ENCODE measurements at regions not wholly inside any gene's neighbourhood (a gene's known extent, or its start where the extent isn't known, plus 50 kb on each side); places are given as distances from the start of the nearest gene placed in this dataset.
"Not testable (repeated sequence)": the region's sequence is repeated elsewhere in the genome, so short reads cannot be mapped to it uniquely, and the experiment has no call there.

DNA sequence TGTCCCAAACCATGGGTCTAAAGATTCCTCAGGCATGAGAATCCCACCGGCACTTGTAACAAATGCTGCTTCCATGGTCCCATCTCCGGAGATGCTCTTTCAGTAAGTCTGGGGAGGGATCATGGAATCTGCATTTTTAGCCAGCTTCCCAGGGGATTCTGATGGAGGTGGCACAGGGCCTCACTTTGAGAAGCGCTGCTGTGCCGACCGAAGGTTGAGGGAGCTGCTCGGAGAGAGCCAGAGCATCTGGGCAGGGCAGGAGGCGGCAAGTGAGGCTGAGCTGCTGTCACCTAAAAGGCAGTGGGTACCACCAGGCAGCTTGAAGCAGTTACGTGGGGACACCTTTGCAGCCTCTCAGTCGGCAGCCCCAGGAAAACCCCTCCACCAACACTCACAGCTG lies 100.2 kb upstream of the CDYL start:
- DNase-seq, result no peak

DNA sequence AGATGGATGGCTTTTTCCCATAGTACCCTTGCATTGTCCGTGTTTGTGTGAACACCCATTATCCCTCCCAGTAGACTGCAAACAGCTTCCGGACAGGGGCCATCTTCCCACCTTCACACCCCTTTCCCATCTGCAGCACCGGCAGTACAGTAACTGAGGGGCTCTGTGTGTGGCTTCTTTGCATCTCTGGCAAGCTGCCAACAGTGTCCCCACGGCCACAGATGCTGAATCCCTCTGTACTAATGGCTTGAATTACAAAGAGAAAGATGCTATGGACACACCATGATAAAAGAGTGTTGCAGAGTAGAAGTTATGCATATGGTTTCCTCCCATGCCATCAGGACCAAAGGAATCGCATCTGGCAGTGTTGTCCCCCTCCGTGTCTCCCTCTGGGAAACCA lies 101.1 kb upstream of the CDYL start:
- DNase-seq, result no peak

DNA sequence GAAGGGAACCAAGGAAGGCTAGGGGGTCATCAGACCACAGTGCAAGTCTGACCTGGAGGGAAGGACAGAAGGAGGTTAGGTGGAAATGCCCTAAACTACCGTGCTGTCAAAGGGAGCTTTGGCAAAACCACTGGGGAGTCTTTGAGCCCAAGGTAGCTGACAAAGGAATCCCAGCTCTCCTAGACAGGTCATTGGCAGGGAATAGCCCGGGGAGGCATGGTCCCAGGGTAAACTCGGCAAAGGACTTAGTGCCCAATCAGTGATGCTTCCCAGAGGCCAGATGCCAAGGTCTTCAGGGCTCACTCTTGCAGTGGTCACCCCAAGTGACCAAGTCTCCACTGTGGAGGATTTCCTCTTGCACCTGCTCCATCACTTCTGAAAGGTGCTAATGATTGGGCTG lies 102.3 kb upstream of the CDYL start:
- no peak for DNase-seq

DNA sequence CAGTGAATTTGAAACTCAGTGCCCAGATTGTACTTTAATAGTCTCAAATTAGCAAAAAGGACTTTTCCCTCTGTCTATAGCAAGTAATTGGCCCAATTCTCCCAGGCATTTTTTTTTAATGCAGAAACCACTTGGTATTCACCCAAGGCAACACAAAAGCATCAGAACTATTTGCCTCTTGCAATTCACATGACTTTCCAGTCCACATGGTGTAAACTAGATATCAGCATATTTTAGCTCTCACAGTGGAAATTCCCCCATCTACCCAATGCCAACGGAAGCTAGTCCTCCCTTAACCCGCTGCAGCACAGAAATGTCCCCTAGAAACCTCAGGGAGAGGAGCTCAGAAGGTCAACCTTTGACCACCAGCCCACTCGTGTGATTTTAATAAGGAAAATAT lies 103.4 kb upstream of the CDYL start:
- DNase-seq, result no peak

DNA sequence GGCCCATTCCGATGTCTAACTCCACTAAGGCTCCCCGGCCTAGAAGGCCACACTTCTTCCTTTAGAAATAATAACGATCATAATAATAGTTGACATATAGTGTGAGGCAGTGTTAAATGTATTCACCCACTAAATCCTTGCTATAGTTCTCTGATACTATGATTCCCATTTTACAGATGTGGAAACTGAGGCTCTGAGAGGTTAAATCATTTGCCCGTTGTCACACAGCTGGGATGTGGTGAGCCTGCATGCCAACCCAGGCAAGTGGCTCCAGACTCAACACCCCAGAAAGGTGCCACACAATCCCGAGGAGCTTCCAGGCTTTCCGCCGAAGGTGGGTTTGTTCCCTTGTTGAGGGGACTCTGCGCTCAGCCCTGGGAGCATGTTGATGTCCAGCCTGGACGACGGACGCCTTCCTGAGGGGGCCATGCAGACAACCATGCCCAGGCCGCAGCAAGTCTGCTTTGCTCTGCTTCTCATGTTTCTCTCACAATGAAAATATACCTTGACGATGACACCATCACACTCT lies 104.6 kb upstream of the CDYL start:
- no peak for DNase-seq

DNA sequence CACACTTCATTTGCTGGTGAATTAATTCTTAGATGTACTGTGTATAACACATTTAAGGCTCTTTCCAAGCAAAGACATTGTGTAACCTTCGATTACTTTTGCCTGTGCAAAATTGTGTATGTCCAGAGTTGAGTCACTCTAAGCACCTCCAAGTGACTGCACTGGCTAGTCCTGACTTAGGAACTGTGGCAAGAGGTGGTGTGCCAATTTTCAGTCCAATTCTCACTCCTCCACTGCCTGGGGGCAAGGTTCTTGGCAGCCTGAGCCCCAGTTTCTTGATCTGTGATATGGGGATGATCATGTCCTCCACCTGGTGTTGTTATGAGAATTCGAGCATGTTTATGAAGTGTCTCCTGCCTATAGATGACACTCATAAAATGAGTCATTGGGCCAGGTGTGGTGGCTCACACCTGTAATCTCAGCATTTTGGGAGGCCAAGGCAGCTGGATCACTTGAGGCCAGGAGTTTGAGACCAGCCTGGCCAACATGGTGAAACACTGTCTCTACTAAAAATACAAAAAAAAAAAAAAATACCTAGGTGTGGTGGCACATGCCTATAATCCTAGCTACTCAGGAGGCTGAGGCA lies 105.3 kb upstream of the CDYL start:
- no peak for DNase-seq

DNA sequence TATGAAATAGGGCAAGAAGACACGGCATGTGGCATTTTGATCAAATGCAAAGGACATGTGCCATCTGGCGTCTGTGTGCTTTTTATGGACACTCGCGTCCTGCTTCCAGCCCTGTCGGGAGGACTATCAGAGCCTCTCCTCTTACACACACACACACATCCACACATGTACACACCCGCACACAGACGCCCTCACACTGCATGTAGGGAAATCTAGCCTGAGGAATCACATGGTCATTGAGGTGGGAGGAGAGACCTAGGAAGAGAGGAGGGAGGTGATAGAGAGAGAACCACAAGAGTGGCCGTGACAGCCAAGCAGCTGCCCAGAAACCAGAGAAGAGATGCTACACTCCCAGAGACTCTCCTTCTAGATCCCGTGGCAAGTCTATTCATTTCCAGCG lies 105.9 kb upstream of the CDYL start:
- DNase-seq, result no peak

DNA sequence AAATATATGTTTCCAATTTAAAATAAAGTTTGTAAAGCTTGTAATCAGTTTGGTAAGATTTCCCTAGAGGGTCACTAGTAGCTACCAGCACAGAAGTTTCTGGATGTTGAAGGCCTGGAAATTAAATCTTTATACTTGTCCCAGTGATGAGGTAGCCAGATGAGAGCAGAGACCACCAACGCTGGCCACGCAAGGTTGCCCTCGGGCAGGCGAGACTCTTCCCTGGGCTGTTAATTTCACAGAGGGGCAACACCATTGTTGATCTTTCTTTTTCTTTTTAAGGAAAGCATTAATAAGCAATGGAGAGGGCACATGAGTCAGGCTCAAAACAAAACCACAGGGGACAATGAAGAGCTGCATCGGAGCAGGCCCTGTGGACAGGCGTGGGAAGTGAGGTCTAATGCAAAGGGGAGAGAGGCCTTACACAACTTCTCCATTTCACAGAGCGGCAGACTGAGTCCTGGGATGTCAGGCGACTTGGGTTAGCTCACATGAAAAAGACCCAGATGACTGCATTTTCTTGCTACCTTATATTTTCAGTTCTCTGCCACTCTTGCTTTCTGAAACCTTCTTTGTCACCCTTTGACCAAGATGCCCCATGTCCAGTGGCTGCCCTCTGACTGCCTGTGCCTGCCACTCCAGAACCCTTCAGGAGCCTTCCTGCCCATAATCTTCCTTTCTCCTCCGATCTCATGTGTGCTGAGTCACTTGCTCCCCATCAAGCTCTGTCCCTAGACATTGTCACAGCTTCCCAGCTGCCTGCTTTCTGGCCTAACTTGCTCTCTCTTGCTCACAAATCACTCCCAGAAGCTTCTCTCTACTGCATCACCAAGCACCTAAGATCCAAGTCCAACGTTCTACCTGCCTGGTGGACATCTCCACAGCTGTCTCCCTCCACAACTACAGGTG lies 107.7 kb upstream of the CDYL start:
- DNase-seq, result no peak

DNA sequence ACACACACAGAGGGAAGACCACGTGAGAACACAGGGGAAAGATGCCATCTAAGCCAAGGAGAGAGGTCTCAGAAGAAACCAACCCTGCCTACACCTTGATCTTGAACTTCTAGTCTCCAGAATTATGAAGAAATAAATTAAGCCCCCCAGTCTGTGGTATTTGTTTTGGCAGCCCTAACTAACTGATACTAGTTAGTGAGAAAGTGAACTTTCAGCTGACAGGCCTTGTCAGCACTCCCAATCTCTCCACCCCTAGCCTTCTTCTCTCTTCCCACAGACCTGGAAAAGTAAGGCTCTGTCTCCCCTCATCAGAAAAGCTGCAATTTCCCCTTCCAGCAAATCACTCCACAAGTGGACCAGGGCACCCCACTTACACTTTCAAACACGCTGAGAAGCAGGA lies 108.6 kb upstream of the CDYL start:
- DNase-seq, result no peak

DNA sequence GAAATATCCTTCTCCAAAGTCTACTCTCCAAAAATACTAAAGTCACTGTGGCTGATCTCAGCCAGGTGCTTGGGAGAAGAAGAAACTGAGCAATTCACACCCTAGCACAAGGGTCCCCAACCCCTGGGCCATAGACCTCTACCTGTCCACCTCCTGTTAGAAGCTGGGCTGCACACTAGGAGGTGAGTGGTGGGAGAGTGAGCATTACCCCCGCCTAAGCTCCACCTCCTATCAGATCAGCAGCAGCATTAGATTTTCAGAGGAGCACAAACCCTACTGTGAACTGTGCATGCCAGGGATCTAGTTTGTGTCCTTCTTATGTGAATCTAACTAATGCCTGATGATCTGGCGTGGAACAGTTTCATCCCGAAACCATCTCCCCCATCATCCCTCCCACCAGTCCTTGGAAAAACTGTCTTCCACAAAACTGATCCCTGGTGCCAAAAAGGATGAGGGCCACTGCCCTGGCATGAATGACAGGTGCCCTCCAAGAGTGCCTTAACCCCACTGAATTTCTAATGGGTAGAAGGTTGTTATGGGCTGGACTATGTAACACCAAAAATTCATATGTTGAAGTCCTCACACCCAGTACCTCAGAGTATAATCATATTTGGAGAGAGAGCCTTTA lies 109.2 kb upstream of the CDYL start:
- DNase-seq, result no peak

DNA sequence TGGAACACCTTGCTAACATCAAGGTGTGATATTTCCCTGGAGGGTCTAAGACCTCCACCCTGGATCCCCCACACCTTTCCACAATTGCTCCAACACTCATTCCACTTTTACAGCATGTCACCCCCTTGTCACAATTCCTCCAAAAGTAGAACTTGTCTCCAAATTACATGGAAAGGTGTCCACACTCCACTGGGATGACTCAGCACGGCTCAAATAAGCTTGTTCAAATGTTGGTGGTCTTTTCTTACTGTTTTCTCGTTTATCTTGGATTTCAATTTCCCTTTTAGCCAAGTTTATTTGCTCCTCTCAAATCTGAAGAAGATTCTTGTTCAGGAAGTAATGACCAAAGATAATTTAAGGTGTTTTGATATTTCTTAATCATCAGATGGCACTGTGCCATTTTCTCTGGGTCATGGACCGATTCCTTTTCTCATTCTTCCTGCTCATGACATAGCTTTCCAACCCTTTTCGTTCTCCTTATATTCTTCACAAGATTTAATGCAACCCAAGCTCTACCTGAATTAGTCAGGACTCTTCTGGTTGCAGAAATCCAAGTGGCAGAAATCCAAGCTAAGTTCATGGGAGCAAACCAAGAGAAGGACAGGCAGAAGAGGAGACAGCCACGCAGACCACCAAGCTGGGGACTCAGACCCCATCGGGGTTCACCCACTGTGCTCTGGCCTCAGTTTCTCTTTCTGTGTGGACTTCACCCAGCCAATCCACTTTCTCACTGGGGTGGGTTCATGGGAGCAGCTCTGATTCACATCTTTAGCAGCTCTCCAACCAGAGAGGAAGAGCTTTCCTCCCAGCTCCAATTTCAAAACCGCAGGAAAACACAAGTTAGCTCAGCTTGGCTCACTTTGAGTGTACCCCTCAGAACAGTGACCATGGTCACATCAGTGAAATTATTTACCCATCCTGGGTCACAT lies 110.5 kb upstream of the CDYL start:
- no peak for DNase-seq

DNA sequence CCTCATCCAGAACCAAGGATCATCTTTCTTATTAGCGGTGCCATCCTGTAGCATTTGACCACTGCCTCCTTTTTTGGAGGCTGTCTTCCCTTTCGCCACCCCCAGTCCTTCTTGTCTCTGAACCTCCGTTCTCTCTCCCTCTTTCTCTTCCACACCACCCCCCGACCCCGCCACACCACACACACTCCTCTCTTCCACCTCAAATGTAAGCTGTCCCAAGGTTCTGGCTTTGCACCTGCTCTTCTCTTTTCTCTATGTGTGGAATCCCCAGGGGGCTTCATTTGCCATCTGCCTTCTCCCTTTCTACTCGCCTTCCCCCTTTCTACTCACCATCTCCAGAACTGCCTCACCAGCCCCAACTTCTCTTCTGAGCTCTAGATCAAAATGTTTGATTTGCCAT lies 111.3 kb upstream of the CDYL start:
- DNase-seq, result no peak

DNA sequence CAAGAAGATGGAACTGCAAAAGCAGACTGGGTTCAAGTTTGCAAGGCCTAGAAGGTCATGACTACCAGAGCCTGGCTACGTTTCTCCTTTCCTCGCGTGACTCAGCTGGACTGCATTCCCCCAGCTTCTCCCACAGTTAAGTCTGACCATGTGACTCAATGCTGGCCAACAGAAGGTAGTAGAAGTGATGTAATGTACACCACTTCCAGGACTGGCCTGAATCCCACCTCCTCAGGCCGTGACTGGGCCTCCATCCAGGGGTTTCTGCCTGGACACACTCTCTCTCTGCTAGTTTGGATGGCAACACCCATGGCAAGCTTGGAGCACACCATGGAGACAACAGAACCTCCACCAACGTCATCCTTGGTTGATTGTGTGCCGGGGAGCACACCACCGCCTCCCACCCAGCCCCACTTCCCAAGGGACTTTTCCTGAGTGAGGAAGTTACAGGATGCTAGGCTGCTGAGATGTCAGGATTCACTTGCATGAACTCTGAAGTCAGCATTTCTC lies 112.0 kb upstream of the CDYL start:
- no peak for DNase-seq

DNA sequence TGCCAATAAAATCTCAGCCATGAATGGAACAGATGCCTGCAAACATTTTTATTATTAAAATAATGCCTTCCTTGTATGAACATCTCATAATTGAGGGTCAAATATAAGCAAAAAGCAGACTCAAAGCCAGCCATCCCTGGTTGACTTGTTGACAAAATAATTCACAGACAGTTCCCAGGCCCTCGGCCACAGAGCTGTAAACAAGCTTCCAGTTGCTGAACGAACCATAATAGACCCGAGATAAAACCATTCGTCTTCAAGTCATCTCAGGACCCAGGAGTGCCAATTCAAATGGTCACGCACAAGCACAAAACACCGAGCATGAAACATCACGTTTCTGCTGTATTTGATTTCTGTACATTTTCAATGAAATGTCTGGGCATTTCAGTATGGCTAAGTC lies 113.3 kb upstream of the CDYL start:
- no peak for DNase-seq

DNA sequence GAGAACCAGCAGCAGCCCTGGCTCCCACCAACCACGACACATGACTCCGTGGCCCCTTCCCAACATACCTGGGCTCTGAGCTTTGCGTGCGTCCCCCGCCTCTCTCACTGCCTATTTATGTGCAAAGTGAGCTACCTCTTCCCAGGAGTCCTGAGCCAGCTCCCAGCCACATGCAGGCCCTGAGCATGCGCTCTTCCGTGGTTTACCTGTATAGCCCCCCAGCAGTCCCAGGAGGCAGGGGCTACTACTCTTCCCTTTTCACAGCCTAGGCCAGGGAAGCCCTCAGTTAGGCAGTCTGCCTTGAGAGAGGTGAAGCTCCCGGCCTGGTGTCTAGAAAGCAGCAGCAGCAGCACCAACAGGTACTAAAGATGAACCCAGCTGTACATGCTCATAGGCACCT lies 114.8 kb upstream of the CDYL start:
- no peak for DNase-seq

DNA sequence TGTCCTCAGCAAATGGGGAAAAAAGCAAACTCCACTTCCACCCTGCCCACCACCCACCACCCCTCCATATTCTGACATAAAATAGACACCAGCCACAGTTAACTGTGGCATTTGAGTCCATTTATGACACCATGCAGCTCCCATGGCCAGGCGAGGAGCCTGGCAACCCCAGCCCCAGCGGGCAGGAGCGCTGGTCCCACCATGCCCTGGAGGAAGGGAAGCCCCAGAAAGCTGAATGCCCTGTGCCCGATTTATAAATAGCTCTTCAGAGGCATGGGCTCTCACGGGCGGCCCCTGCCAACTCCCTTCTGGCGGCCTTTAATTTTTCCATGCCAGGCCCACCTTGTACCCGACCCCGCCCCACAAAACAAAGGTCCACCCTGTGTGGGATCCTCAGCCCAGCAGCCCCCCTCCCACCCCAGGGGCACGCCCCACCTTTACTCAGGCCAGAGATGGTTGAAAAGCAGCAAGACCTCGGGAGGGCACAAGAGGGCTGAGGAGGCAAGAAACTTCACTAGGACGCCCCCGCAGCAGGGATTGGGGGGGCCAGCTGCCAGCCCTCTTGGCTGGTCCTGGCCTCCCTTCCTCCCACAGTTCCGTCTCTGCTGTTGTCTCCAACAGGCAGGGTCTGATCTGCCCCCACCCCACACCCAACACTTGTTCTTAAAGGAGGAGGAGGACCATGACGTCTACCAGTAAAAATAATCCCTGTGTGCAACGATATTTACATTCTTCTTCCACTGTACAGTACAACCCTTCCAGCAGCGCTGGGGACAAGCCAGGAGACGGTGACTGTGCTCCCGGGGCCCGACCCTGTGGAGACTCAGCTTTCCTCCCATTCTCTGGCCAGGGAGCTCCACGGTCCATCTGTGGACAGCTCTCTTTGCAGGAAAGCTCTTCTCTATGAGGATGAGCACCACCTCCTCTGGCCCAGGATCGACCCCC lies 115.6 kb upstream of the CDYL start:
- no peak for DNase-seq

DNA sequence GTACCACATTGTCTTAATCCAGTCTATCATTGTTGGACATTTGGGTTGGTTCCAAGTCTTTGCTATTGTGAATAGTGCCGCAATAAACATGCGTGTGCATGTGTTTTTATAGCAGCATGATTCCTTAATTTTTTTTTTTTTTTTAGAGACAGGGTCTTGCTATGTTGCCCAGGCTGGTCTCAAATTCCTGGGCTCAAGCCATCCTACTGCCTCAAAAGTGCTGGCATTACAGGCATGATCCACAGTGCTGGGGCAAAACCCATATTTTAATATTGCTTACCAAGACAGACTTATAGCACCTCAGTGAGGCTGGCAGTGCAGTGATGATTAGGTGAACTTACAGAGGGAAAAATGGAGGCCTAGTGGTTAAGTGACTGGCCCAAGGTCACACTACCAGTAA lies 116.5 kb upstream of the CDYL start:
- not testable (repeated sequence) for DNase-seq

DNA sequence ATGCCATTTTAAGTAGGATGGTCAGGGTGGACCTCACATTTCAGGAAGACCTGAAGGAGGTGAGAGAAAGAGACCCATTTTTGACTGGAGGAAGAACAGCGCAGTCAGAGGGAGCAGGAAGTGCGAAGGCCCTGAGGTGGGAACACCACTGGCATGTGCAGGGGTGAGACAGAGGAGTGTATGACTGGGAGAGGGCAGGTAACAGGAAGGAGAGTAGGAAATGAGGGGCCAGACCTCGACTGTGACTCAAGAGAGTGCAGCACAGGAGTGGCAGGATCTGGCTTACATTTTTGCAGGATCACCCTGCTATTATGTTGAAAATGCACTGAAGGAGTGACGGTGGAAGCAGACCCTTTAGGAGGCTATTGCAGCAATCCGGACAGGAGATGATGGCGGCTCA lies 117.7 kb upstream of the CDYL start:
- no peak for DNase-seq

DNA sequence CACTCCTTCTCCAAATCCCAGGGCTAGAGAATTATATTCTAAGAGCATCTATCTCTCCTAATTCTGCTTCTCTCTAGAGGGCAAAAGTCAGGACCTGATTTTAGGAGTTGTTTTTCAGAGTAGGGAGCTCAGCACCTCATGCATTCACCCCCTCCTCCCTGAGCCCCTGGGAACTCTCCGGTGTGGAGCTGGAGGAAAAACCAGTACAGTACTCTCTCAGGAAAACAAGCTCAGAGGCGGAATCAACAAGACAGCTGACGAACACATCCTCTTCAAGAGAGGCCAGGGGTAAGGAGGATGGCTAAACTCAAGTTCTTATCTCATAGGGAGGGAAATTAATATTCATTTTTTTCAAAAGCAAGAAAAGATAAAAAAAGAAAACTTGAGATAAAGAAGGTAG lies 120.1 kb upstream of the CDYL start:
- DNase-seq, result no peak

DNA sequence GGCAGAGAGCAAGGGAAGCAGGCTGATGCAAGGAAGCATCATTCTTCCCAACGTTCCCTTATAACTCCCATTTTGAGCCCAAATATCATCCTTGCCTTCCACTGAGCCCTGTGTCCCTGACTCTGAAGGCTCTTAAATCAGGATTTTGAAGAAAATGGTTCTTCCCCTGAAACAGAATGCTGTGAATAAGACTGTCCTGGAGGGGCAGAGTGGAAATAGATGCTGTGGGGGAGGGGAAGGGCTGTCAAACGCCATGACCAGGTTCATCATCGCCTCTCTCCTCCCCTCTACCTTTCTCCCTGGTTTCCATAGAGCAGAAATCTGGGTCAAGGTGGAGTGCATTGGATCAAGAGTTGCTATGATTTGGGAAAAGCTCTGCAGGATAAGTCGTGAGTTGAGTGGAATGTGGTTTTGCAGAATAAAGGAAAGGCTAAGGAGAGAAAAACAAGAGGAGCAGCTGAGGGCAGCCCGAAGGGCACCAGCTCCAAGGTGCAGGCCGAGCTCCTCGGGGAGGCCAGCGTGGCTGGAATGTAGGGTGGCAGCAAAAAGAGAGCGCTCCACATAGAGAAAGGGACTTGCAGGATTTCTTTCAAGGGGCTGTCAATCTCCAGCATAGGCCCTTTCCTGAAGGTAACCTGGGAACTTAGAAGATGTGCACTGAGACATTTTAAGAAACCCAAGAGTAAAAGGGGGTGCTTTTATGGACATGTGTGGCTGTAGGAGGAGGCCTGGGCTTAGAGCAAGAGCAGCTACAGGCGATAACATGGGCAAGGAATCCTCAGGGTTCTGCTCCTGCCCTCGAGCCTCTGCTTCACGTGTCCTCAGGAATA lies 120.8 kb upstream of the CDYL start:
- DNase-seq, result no peak

DNA sequence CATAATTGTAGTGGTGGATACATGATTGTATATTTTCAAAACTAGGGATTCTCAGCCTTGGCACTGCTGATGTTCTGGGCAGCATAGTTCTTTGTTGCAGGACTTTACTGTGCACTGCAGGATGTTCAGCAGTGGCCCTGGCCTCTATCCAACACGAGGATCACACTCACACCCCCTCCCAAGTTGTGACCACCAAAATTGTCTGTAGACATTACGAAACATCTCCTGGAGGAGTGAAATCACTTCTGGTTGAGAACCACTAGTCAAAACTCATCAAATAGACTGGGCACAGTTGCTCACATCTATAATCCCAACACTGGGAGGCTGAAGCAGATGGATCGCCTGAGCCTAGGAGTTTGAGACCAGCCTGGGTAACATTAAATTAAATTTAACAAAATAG lies 123.1 kb upstream of the CDYL start:
- no peak for DNase-seq

Data from NCI-H1694 treated with DMSO at 0.1 percent for 48 hours (cell line).